HFF-Myc (cell line): ENCODE measurements at regions not wholly inside any gene's neighbourhood (a gene's known extent, or its start where the extent isn't known, plus 50 kb on each side); places are given as distances from the start of the nearest gene placed in this dataset.

Source experiments
- DNase-seq: peaks from one replicate; pipeline ENCODE4 v3.0.0-alpha.2; 2011; ENCODE audit warnings: low read depth; ENCODE audit errors: extremely low read depth
- H3K4me3 ChIP-seq: replicated peaks from 2 replicates; pipeline ENCODE4 v1.5.1; 2011; ENCODE audit warnings: low read depth, mild to moderate bottlenecking, control low read depth, low read length
- CTCF ChIP-seq: IDR thresholded peaks from 2 replicates; pipeline ENCODE4 v1.5.1; 2012; ENCODE audit warnings: mild to moderate bottlenecking, low read depth, low read length, control low read depth; ENCODE audit errors: missing control alignments

- no peak for DNase-seq
- H3K4me3 ChIP-seq, result no peak overlapping the region
- TF ChIP-seq CTCF, result no peak
Observed at GRCh38 chr17:71668807-71669206, 452.0 kb upstream of the SOX9 start.

- no peak for DNase-seq
- H3K4me3 ChIP-seq, result no peak overlapping the region
- TF ChIP-seq CTCF, result no peak
Observed at GRCh38 chr17:71677439-71677838, 443.4 kb upstream of the SOX9 start.

- H3K4me3 ChIP-seq, result no peak overlapping the region
- no peak for TF ChIP-seq CTCF
- DNase-seq, result no peak
Observed at GRCh38 chr17:71679832-71680231, 441.0 kb upstream of the SOX9 start.

- H3K4me3 ChIP-seq, result no peak overlapping the region
- TF ChIP-seq CTCF, result no peak
- no peak for DNase-seq
Observed at GRCh38 chr17:71681427-71682173, 439.2 kb upstream of the SOX9 start.

- TF ChIP-seq CTCF, result no peak
- DNase-seq, result no peak
- no peak overlapping the region for H3K4me3 ChIP-seq
Observed at GRCh38 chr17:71682174-71682494, 438.7 kb upstream of the SOX9 start.

GRCh38 chr17:71689782-71690181 is 431.0 kb upstream of the SOX9 start:
- no peak for DNase-seq
- TF ChIP-seq CTCF, result no peak
- no peak overlapping the region for H3K4me3 ChIP-seq

GRCh38 chr17:71699907-71700306 is 420.9 kb upstream of the SOX9 start:
- no peak for TF ChIP-seq CTCF
- no peak overlapping the region for H3K4me3 ChIP-seq
- DNase-seq, result no peak
